WI38 (cell line): ENCODE measurements at regions not wholly inside any gene's neighbourhood (a gene's known extent, or its start where the extent isn't known, plus 50 kb on each side); places are given as distances from the start of the nearest gene placed in this dataset.
"Not testable (repeated sequence)": the region's sequence is repeated elsewhere in the genome, so short reads cannot be mapped to it uniquely, and the experiment has no call there.

Experiments
- H3K4me3 ChIP-seq: 2 replicates; pipeline ENCODE4 v1.5.1; 2011; ENCODE audit warnings: low read depth, mild to moderate bottlenecking, control low read depth, low read length
- TF ChIP-seq, protein P1 (sequence below): IDR thresholded peaks from 2 replicates; pipeline ENCODE4 v1.5.1; 2012; ENCODE audit warnings: low read depth, mild to moderate bottlenecking, control low read depth, low read length

- no peak overlapping the region for H3K4me3 ChIP-seq
- TF ChIP-seq, protein P1, sequence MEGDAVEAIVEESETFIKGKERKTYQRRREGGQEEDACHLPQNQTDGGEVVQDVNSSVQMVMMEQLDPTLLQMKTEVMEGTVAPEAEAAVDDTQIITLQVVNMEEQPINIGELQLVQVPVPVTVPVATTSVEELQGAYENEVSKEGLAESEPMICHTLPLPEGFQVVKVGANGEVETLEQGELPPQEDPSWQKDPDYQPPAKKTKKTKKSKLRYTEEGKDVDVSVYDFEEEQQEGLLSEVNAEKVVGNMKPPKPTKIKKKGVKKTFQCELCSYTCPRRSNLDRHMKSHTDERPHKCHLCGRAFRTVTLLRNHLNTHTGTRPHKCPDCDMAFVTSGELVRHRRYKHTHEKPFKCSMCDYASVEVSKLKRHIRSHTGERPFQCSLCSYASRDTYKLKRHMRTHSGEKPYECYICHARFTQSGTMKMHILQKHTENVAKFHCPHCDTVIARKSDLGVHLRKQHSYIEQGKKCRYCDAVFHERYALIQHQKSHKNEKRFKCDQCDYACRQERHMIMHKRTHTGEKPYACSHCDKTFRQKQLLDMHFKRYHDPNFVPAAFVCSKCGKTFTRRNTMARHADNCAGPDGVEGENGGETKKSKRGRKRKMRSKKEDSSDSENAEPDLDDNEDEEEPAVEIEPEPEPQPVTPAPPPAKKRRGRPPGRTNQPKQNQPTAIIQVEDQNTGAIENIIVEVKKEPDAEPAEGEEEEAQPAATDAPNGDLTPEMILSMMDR: no peak
Observed at GRCh38 chr3:110623571-110623970, 448.0 kb upstream of the NECTIN3 start.

GRCh38 chr3:110624576-110624975, 447.0 kb upstream of the NECTIN3 start:
- H3K4me3 ChIP-seq: no peak overlapping the region
- TF ChIP-seq, protein P1: no peak

GRCh38 chr3:110625201-110625747, 446.3 kb upstream of the NECTIN3 start:
- TF ChIP-seq, protein P1: no peak
- H3K4me3 ChIP-seq: no peak overlapping the region

DNA sequence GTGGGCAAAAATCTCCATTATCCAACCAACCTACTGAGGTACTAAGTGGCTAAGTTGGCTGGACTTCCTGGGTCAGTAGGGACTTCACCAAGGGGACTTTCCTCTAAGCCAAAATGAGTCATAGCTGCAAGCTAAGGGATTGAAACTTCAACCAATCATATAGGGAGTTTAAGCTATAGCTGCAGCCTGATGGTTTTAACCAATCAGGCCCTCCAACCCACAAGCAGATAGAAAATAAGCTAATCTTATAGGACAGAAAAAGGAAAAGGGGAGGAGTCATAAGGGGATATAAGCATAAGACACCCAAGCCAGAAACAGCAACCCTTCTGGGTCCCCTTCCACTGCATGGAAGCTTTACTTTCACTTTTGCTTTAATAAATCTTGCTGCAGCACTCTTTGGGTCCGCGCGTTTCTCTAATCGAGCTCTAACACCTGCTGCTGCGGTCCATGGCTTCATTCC, 444.9 kb upstream of the NECTIN3 start:
- H3K4me3 ChIP-seq: not testable (repeated sequence)

- TF ChIP-seq, protein P1: no peak
- no peak overlapping the region for H3K4me3 ChIP-seq
Observed at GRCh38 chr3:110628650-110629301, 442.8 kb upstream of the NECTIN3 start.

GRCh38 chr3:110629917-110630316, 441.7 kb upstream of the NECTIN3 start:
- TF ChIP-seq, protein P1: no peak
- no peak overlapping the region for H3K4me3 ChIP-seq

GRCh38 chr3:110644203-110644602, 427.4 kb upstream of the NECTIN3 start:
- H3K4me3 ChIP-seq: no peak overlapping the region

More at GRCh38 chr3:110644203-110644602, 427.4 kb upstream of the NECTIN3 start:
- TF ChIP-seq, protein P1: no peak
